ENCODE measurements at regions not wholly inside any gene's neighbourhood (a gene's known extent, or its start where the extent isn't known, plus 50 kb on each side); places are given as distances from the start of the nearest gene placed in this dataset.
A peak's percentile ranks its signal among the peaks of the same experiment; 100 is the strongest.
"Not testable (repeated sequence)": the region's sequence is repeated elsewhere in the genome, so short reads cannot be mapped to it uniquely, and the experiment has no call there.

GRCh38 chr15:44817797-44818196 lies 81.5 kb downstream of the TRIM69 start:
- DNase-seq (ENCODE audit: low spot score) = not testable (repeated sequence)

DNA sequence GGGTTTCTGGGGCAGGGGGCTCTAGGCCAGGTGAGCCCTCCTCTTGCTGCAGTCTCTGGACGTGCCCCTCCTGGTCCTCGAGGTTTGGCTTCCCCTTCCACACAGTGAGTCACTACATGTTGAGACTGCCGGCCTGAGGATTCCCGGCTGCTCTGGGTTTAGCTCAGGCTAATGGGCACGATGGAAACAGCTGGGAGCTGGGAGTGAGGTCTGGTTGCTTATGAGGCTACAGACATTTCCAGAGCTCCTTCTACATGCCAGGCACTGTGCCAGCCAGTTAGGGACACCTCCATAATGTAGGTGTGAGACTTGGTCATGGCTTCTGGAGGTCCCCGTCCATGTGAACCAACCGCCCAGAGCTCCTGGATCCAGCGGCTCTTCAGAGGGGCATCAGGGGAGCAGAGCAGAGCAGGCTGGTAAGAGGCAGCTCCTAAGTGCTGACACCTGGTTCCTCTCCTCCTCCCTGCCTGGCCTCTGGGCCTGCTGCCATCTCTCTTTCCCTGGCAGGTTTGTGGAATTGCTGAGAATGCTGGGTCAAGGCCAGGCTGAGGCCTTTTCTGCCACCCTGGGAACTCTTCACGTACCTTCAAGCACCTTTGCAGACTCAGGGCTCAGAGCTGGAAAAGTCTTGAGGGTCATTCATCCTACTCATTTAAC lies 83.1 kb downstream of the TRIM69 start:
- DNase-seq (ENCODE audit: low spot score) = not testable (repeated sequence)

DNA sequence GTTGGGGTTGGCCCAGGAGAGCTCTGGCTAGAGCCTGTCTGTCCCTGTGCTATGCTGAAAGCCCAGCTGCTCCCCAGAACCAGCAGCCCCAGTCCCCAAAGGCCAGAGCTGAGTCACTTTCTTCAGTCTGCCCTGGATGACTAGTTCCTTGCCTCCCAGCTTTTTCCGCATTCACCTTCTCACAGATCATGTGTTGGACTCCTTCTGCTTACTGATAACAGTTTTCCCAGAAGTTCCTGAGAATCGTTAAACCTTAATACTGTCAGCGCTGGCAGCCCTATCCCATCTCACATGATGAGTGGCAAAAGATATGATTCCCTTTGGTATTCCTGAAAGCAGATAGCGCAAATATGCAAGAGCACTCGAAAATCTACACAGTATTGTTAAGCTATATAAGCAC lies 84.2 kb downstream of the TRIM69 start:
- not testable (repeated sequence) for DNase-seq (ENCODE audit: low spot score)

GRCh38 chr15:44820967-44821366 lies 84.6 kb downstream of the TRIM69 start:
- DNase-seq (ENCODE audit: low spot score) = not testable (repeated sequence)

GRCh38 chr15:44824277-44825145 lies 88.2 kb downstream of the TRIM69 start:
- DNase-seq (ENCODE audit: low spot score) = not testable (repeated sequence)

DNA sequence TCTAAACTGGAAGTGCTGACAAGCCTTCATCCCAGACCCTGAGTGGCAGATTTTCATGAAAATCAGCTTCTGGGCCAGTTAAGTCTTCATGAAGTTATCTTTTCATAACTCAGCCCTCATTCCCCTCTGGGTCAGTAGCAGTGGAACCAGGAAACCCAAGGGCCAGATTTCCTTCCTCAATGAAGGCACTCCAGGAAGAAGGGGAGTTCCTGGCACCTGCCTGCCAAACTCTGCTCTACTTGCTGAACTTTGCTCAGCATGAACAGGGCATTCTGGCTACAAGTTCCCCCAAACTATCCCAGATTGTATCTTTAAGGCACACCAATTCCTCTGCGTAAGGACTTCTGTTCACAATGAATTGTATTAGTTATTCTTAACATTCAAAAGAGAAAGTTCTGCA lies 90.3 kb downstream of the TRIM69 start:
- not testable (repeated sequence) for DNase-seq (ENCODE audit: low spot score)

- not testable (repeated sequence) for DNase-seq (ENCODE audit: low spot score)
These were observed 92.0 kb downstream of the TRIM69 start for GRCh38 chr15:44828229-44828914.

- DNase-seq (ENCODE audit: low spot score) = peak; percentile 14
These were observed 92.8 kb downstream of the TRIM69 start for GRCh38 chr15:44829150-44829549.

- not testable (repeated sequence) for DNase-seq (ENCODE audit: low spot score)
These were observed 94.5 kb downstream of the TRIM69 start for GRCh38 chr15:44830692-44831408.

DNA sequence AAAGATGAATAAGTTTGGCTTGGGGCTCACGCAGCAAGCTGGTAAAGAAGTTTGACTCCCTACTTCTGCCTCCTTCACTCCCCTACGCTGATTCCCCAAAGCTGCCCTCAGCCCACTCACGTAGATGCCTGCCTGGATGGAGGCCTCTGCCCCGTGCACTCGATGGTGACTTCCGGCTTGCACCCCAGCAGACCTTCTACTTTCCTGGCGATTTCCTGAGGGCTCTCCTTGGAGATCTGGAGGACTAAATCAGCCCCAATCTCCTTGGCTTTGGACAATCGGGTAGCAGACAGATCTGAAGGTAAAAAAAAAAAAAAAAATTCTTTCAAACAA lies 95.0 kb downstream of the TRIM69 start:
- not testable (repeated sequence) for DNase-seq (ENCODE audit: low spot score)

DNA sequence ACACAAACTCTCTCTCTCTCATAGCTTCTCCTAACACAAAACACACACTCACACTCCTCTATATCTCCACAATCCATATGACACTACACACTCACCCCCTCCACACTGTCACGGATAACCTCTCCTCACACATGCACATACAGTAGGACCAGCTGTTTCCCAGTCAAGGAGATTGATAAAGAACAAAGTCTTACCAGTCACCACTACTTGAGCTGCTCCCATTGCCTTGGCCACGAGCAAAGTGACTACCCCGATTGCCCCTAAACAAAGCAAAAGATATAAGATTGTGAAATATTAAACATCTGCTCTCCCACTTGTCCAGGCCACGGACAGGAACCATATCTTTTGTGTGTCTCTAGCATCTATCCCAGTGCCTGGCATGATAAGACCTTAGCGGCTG lies 95.8 kb downstream of the TRIM69 start:
- not testable (repeated sequence) for DNase-seq (ENCODE audit: low spot score)

DNA sequence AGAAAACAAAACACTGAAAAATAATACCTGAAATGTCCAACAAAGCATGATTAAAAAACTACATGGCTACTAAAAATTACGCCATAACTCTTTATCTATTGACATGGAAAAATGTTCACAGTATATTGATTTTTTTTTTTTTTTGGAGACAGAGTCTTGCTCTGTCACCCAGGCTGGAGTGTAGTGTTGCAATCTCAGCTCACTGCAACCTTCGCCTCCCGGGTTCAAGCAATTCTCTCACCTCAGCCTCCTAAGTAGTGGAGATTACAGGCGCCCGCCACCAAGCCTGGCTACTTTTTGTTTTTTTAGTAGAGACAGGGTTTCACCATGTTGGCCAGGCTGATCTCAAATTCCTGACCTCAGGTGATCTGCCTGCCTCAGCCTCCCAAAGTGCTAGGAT lies 96.8 kb downstream of the TRIM69 start:
- not testable (repeated sequence) for DNase-seq (ENCODE audit: low spot score)

DNA sequence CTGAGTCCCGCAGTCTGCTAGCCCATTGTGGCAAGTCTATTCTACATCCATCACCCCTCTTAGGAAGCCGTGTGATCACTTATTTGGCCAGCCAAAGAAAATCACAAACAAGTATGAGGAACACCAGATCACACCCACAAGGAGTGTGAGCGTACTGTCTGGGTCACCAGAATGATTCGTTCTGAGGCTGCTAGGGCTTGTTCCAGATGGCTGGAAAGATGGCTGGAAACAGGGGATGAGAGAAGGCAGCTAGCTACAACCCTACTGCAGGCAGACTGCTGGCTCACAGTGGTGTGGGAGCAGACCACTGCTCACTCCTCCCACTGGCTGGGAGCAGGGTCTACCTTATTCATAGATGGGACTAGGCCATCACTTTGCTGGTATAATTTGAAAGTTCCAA lies 97.4 kb downstream of the TRIM69 start:
- not testable (repeated sequence) for DNase-seq (ENCODE audit: low spot score)

DNA sequence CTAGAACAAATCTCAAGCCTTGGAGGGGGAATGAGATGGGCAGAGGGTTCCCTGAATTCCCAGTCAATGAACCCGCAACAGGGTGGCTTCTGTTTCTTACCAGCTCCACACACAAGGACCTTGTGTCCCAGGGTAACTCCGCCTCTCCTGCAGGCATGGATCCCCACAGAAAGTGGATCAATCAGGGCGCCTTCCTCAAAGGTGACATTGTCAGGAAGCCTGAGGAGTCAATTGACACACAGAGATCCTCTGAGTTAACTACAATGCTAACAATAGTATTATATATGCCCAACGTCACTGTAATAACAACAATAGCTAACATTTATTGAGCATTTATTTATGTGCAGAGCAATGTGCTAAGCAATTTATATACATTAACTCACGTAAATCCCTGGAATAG lies 98.8 kb downstream of the TRIM69 start:
- not testable (repeated sequence) for DNase-seq (ENCODE audit: low spot score)

GRCh38 chr15:44836094-44836493 lies 99.8 kb downstream of the TRIM69 start:
- DNase-seq (ENCODE audit: low spot score) = no peak

- not testable (repeated sequence) for DNase-seq (ENCODE audit: low spot score)
These were observed 102.6 kb downstream of the TRIM69 start for GRCh38 chr15:44838929-44839328.

- DNase-seq (ENCODE audit: low spot score) = not testable (repeated sequence)
These were observed 105.4 kb downstream of the TRIM69 start for GRCh38 chr15:44841762-44842161.

DNA sequence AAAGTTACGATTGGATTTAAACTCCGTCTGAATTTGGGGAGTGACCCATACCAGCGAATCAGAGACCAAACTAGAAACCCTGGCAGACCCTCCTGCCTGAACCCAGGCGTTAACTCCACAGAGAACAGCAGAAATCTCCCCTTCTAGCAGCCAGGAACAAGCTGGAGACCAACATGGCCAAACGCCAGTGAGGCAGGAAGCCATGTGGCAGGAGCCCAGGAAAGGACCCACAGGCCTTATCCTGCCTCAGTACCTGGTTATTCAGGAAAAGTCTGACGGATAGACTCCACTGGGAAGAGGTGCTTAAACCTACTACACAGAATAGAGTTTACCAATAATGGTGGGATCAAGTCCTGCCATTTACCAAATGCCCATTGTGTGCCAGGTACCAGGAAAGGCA lies 106.6 kb downstream of the TRIM69 start:
- DNase-seq (ENCODE audit: low spot score) = not testable (repeated sequence)

- not testable (repeated sequence) for DNase-seq (ENCODE audit: low spot score)
These were observed 108.6 kb downstream of the TRIM69 start for GRCh38 chr15:44844936-44845335.

DNA sequence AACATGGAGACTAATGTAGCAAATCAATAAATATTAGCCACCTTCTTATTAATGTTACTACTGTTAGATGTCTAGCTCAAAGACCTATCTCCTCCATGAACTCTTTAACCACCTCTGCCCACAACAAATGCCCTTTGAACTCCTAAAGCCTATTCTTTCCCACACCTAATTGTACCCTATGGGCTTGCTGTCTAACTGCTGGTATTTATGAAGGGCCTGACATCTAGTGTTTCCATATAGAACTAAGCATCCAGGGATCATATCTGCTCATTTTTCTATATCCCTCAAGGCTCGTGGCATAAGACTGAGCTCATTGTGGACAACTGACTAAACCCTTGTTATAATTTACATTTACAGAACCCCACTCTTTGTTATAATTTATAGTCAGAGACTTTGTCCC lies 109.8 kb downstream of the TRIM69 start:
- DNase-seq (ENCODE audit: low spot score) = not testable (repeated sequence)

DNA sequence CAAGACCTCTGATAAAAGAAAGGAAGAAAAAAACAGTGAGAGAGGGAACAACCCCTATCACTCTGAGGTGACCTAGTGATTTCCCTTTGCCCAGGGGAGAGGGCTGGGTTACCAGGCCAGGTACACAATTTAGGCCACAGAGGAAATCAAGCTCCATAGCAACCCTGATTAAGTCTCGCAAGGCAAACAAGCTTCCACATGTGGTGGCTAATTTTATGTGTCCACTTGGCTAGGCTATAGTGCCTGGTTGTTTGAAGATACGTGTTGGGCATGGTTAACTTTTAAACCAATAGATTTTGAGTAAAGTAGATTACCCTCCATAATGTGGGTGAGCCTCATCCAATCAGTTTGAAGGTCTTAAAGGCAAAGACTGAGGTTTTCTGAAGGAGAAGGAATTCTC lies 108.9 kb upstream of the TERB2 start:
- DNase-seq (ENCODE audit: low spot score) = not testable (repeated sequence)

DNA sequence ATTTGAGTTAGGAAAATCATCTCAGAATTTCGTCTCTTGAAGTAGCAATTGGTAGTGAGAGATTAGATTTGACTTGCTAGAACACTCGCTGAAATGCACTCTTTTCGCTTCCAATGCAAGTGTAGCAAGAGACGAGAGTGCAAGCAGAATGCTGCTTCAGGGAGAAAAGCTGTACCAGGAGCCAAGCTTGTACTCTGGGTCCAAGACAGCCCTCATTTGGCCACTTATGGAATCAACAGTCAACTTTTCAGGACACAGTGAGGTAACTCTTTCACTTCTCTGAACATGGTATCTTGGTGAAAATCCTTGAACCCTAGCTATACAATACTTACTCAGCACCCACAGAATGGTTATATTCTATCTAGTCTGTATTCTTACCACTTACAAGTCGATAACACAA lies 107.6 kb upstream of the TERB2 start:
- DNase-seq (ENCODE audit: low spot score) = not testable (repeated sequence)

Measured in Ammon's horn (tissue), 1 donor.